ELF-1 (cell line): ENCODE measurements at regions not wholly inside any gene's neighbourhood (a gene's known extent, or its start where the extent isn't known, plus 50 kb on each side); places are given as distances from the start of the nearest gene placed in this dataset.
A peak's percentile ranks its signal among the peaks of the same experiment; 100 is the strongest.

Experiments used
- DNase-seq: peaks from one replicate; pipeline ENCODE4 v3.0.0-alpha.2; 2016; ENCODE audit warnings: low read depth, low spot score

- DNase-seq: peak; percentile 4
Observed at GRCh38 chr4:119715490-119716445, 87.2 kb upstream of the PDE5A start.

DNA sequence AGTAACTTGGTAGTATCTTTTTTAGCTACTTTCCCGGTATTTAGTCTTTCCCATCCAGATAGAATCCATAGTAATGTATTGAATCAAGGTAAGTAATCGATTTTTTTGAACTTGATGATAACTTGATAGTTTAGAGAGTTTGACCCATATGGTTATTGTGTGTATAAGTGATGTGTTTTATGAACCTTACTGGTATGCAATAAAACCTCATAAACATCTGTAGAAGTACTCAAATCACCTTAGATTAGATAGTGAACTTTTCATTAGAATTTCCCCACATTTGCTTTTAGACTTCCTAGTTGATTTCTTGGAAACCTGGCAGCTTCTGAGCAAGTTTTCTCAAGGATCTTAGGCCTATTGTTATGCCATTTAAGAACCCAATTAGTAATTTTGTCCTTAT is 80.8 kb upstream of the PDE5A start:
- DNase-seq: no peak

GRCh38 chr4:119707336-119707735 is 78.7 kb upstream of the PDE5A start:
- DNase-seq: no peak

- no peak for DNase-seq
Observed at GRCh38 chr4:119706804-119707203, 78.2 kb upstream of the PDE5A start.

GRCh38 chr4:119697887-119698393 is 69.3 kb upstream of the PDE5A start:
- no peak for DNase-seq

- no peak for DNase-seq
Observed at GRCh38 chr4:119696963-119697362, 68.4 kb upstream of the PDE5A start.

DNA sequence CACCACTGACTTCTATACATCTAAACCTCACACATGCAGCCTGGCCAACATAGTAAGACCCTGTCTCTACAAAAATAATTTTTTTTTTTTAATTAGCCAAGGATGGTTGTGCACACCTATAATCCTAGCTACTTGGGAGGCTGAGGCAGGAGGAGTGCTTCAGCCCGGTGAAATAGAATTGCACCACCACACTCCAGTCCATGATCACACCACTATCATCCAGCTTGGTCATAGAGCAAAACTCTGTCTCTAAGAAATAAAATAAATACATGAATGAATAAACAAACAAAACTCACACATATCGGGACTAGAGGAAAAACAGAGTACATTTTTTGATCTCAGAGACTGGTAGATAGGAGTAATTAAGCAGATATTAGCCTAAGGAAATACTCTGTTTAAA is 66.6 kb upstream of the PDE5A start:
- DNase-seq: no peak

- no peak for DNase-seq
Observed at GRCh38 chr4:119693126-119693525, 64.5 kb upstream of the PDE5A start.

- no peak for DNase-seq
Observed at GRCh38 chr4:119692001-119692400, 63.4 kb upstream of the PDE5A start.

GRCh38 chr4:119690871-119691270 is 62.3 kb upstream of the PDE5A start:
- DNase-seq: no peak

DNA sequence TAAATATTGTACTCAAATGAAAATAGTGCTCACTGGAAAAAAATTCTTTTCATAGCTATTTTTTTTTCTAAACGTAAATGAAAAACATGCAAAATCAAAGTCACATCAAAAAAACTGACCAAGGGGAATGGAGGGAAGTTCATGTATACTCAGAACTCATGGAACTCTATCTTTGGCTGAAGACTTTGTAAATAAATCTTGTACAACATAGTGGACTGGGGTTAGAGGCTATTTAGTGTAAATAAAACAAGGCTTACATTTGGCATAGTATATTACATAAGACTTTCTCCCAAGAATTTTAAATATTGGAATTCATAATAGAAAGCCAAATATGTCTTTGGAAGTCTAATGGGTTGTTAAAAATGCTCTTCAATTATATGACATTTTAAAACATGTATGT is 59.8 kb upstream of the PDE5A start:
- DNase-seq: no peak

DNA sequence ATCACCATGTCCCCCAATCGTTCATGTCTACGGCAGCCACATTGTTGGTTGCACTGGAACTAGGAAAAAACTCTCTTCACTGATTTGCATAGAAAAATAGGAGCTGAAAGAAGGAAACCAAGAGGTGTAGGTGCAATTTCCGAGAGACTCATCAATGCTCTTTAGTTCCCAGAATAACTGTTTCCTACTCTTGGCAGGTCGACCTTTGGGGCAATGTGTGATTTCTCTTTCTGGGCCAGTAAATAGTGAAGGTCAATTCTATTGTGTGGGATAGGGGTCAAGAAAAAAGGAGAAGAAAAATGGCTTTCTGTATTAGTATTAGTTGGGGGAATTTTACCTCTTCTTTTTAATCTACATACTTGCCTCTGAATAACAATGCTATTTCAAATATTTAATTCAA is 55.9 kb upstream of the PDE5A start:
- no peak for DNase-seq

DNA sequence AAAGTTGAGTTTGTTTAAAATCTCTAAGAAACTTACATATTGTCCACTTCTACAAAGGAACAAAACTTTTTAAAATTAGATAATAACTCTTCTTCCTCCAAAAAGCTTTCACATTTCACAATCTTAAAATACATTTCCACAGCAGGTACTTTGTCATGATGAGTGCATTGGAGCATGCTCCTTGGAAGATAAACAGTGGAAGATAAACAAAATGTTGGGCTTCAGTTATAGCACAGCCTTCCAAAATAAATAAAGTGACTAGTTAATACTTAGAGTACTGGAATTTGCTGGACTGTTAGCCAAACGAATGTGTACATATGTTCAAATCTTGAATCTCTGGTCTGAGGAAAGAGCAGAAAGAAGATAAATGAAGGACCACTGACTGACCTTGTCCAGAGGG is 54.9 kb upstream of the PDE5A start:
- no peak for DNase-seq

GRCh38 chr4:119682099-119682498 is 53.5 kb upstream of the PDE5A start:
- DNase-seq: no peak

- no peak for DNase-seq
Observed at GRCh38 chr4:119679251-119679650, 50.6 kb upstream of the PDE5A start.

DNA sequence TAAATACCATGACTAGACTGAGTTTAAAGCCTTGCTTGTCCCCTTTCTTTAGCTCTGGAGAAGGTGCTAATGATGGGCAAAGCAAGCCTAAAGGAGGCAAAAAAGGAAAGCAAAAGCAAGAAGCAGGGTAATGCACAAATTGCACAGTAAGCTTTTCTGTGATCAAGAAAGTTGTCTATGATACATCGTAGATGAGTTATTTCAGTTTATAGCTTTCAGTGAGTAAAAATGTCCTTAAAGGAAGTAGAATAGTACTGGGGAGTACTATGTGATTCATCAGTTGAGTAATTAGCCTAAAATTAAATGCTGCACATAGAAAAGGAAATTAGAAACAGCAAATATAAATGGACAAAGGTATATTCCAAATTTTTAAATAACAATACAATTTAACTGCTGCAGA is 50.2 kb upstream of the PDE5A start:
- no peak for DNase-seq
